ENCODE measurements at regions not wholly inside any gene's neighbourhood (a gene's known extent, or its start where the extent isn't known, plus 50 kb on each side); places are given as distances from the start of the nearest gene placed in this dataset.

- TF ChIP-seq CTCF (conservative IDR thresholded peaks at IDR 0.05), result no peak
- TF ChIP-seq EZH2 (IDR thresholded peaks at IDR 0.05; ENCODE audit: low read depth), result no peak
Measured at GRCh38 chr5:160175438-160176218, 53.7 kb upstream of the FABP6 start.
